GM18907 (cell line): ENCODE measurements at regions not wholly inside any gene's neighbourhood (a gene's known extent, or its start where the extent isn't known, plus 50 kb on each side); places are given as distances from the start of the nearest gene placed in this dataset.

ENCODE experiments used
- ATAC-seq: cut with Tn5 transposase; IDR thresholded peaks from one replicate; pipeline ENCODE4 v1.9.1; 2021; ENCODE audit warnings: mild to moderate bottlenecking, moderate library complexity; ENCODE audit not compliant: unreplicated experiment

DNA sequence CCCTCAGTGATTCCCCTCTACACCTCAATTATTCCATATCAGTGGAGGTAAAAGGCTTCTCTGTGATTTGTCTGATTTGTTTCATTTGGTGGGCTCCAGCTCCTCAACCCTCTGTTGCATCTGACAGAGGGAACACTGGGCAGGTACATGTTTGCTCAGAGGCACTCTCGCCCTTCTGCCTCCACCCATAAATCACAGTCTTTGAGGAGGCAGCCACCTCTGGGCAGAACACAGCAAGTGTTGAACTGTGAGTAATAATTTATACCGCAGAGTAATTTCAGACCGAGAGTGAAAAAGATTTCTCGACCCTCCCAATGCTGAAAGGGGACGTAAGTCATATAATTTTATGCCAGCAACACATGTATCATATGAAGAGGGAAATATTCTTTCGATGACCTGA is 330.1 kb upstream of the PBX1 start:
- no peak for ATAC-seq

DNA sequence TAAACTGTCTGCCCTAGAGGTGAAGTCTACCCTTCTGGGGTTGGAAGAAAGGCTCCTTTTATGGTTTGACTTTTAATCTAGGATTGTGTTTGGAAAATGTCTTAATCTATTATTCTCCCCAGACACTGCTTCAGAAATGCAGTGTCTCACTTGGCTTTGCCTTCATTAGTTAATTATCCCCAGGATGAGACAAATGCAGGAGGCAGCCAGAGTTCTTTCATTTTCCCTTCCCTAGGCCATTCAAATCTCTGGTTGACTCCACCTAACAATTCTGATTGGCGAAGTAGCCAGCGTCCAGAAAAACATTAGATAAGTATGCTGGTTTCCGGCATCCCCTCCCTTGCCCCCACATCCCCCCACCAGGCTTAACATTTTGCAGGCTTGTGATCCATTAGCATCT is 325.8 kb upstream of the PBX1 start:
- ATAC-seq: no peak

- no peak for ATAC-seq
Observed at GRCh38 chr1:164240081-164240480, 318.9 kb upstream of the PBX1 start.

DNA sequence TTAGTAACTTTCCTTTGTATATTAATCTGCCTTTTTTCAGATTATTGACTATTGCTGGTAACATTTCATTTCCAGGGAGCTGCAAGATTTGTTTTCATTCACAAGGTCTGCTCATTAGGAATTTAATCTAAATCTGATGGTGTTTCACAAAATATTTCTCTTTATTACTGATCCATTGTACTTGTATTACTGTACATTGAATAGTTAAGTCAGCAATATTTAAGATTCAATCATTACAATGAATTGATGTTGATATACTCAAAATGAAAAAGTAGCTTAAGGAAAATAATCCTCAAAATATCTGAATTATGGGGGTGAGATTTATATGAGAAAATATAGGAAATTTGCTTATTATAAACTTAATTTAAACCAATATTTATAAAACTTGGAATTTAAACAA is 308.6 kb upstream of the PBX1 start:
- no peak for ATAC-seq

- ATAC-seq: no peak
Observed at GRCh38 chr1:164256456-164256855, 302.5 kb upstream of the PBX1 start.

GRCh38 chr1:164261691-164262240 is 297.2 kb upstream of the PBX1 start:
- ATAC-seq: no peak

GRCh38 chr1:164263540-164263939 is 295.4 kb upstream of the PBX1 start:
- ATAC-seq: no peak

- no peak for ATAC-seq
Observed at GRCh38 chr1:164265232-164265631, 293.8 kb upstream of the PBX1 start.

DNA sequence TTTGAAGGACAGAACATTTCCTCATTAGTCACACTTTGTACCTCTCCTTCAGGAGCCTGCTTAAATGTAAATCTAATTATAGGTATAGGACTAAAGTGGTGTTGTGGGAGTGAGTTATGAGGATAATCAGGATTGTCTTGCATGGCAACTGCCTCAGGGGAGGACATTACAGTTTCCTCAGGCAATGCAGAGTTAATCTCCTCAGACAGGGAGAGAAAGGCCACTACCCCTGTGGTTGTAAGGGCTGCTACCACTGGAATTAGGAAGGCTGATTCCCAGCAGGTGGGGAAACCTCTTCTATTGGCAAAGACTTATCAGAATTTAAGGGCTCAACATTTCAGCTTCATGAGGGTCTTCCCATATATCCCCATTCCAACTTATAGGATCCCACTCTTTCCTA is 286.8 kb upstream of the PBX1 start:
- no peak for ATAC-seq

DNA sequence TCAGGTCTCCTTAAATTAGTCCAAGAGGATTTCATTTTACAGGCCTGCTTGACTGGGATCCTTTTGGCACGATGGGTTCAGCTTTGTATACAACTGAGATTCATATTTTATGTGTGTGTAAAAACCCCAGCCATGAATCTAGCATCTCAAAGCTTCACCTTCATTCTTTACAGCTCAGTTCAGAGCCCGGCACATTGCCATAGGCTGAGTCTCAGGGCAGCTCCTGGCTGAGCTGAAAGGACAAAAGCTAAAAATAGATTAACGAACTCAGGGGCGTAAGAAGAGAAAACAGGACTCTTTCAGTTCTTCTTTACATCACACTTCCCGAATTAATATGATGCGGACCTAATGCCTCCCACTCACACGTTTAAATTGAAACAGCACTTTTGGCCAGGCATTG is 262.8 kb upstream of the PBX1 start:
- ATAC-seq: no peak

GRCh38 chr1:164308101-164308500 is 250.9 kb upstream of the PBX1 start:
- ATAC-seq: no peak

- ATAC-seq: no peak
Observed at GRCh38 chr1:164310166-164310565, 248.8 kb upstream of the PBX1 start.

DNA sequence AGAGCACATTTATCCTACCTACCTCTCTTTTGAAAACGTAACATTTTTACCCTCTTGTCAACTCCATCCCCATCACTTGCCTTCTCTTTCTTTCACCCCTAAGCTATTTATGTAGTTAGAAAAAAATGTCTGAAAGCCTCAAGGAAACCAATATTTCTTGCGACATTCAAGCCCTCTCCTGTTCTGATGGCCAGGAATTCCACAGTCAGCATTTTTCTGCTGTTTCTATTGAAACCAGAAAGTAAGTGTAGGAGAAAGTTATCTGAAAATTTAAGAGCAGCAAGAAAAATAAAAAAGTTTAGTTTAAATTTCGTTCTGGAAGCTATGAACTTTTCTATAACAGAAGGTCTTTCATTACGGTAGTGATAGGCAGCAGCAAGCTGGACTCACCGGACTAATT is 247.6 kb upstream of the PBX1 start:
- ATAC-seq: no peak

- ATAC-seq: no peak
Observed at GRCh38 chr1:164320790-164321731, 237.9 kb upstream of the PBX1 start.

DNA sequence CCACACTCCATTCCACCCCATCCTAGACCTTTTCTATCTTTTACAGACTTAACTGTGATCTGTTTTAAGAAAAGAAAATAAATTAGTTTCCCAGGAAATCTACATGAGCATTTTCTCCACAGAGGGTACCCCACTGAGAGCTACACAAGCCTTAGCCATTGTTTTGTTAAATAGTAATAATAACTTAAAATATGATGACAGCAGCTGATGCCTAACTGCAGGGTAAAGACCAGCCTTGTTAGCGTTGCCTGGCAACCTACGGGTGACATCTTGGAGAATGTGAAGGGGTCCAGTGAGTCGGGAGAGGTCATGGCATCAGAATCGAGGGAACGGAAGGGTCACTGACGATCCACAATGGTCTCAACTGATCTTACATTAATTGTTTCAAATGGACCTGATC is 233.2 kb upstream of the PBX1 start:
- ATAC-seq: no peak

DNA sequence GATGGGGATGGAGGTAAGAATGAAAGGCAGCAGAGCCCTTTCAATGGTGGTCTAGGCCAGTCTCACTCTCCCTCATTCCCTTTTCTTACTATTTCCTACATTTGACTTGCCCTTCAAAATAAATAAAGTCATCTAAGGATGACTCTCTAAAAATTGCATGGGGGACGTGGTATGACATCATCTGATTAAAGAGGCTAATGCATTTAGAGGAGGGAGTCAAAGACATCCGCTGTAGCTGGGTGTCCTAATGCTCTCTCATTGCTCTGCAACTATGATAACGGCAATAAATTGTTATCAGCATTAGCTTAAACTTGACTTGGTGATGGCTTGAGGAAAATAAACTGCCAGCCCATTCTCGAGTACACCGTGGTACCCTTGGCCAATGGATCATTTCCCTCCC is 225.6 kb upstream of the PBX1 start:
- no peak for ATAC-seq

DNA sequence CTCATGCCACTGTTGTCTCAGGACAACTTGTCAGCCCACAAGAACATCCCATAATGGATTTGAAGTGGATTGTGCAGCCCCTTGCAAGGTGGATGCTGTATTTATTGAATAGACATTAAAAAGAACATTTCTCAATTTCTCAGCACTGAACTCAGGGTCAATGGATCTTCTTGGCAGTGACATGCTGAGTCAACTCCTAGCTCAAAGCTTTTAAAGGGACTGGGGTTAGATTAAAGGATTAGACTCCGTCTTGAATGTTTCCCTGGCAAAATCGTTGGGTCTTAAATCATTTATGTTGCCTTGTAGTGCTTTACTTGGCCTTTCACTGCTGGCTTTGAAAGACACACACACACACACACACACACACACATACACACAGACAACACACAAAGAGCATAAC is 221.6 kb upstream of the PBX1 start:
- ATAC-seq: no peak

DNA sequence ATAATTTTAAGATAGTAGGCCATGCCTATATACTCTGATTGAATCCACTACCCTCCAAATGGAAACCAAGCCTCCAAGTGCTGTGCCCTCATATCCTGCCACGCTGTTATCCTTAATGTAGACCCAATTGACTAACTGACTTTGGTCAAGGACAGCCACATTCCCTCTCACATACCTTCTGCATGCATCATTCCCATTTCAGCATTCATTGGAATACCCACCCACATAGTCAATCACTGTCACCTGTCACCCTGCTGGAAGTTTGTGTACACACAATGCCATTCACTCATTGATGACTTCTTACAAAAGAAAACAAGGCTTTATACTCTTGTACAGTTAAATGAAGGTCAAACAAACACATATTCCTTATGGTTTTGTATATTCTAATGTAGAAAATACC is 221.1 kb upstream of the PBX1 start:
- no peak for ATAC-seq

DNA sequence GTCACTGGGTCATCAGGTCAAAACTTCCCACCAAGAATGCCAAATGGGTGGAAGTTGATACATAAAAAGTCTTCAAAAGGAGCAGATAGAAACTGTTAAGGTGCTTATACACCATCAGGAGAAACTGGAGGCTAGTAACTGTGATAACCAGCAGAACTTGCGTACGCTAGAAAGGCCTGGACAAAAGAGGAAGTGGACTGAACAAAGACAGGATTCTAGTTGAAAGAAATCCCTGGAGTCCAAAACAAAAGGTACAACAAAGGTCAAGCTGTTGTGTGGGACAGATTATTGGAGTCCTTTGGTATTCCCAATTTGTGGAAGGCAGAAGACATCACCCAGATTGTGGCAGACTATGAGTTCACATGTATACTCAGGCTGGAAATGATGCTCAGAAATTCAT is 215.8 kb upstream of the PBX1 start:
- no peak for ATAC-seq

DNA sequence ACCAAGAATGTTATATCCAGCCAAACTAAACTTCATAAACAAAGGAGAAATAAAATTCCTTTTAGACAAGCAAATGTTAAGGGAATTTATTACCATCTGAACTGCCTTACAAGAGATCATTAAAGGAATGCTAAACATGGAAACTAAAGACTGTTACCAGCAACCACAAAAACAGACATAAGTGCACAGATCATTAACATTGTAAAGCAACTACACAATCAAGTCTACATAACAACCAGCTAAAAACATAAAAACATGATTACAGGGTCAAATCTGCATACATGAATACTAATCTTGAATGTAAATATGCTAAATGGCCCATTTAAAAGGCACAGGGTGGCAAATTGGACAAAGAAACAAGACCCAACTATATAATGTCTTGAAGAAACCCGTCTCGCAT is 211.0 kb upstream of the PBX1 start:
- no peak for ATAC-seq

GRCh38 chr1:164356511-164356910 is 202.5 kb upstream of the PBX1 start:
- no peak for ATAC-seq

GRCh38 chr1:164360265-164360664 is 198.7 kb upstream of the PBX1 start:
- no peak for ATAC-seq

GRCh38 chr1:164361927-164362326 is 197.1 kb upstream of the PBX1 start:
- ATAC-seq: no peak
